ENCODE measurements at regions not wholly inside any gene's neighbourhood (a gene's known extent, or its start where the extent isn't known, plus 50 kb on each side); places are given as distances from the start of the nearest gene placed in this dataset.

DNA sequence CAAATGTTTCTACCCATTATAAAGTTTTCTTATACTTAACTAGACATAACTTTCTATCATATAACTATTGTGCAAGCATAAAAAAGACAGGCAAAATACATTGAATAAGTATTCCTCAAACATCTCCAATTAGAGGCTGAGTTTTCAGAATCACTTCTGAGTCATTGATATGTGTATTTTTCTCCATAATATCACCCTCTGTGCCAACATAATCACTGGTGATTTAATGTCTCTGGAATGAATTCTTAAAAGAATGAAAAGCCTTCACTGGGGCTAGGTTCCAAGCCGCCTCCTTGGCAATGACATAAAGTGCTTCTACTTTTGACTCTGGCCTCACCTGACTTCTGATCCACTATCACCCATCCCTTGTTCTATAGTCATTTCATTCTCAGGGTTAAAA, 197.0 kb upstream of the E2F8 start:
- TF ChIP-seq POLR2AphosphoS5 (IDR thresholded peaks at IDR 0.05; ENCODE audit: low read depth, low read length) (no peak), TAF1 (IDR thresholded peaks at IDR 0.05; ENCODE audit: borderline replicate concordance, insufficient read depth, low read length) (no peak), SIN3A (IDR thresholded peaks at IDR 0.05; ENCODE audit: borderline replicate concordance, insufficient read depth, low read length) (no peak), FOXP2 (optimal IDR thresholded peaks at IDR 0.05; ENCODE audit: borderline replicate concordance, extremely low read depth, extremely low read length, insufficient read depth) (no peak)
- TF ChIP-seq, protein P1, sequence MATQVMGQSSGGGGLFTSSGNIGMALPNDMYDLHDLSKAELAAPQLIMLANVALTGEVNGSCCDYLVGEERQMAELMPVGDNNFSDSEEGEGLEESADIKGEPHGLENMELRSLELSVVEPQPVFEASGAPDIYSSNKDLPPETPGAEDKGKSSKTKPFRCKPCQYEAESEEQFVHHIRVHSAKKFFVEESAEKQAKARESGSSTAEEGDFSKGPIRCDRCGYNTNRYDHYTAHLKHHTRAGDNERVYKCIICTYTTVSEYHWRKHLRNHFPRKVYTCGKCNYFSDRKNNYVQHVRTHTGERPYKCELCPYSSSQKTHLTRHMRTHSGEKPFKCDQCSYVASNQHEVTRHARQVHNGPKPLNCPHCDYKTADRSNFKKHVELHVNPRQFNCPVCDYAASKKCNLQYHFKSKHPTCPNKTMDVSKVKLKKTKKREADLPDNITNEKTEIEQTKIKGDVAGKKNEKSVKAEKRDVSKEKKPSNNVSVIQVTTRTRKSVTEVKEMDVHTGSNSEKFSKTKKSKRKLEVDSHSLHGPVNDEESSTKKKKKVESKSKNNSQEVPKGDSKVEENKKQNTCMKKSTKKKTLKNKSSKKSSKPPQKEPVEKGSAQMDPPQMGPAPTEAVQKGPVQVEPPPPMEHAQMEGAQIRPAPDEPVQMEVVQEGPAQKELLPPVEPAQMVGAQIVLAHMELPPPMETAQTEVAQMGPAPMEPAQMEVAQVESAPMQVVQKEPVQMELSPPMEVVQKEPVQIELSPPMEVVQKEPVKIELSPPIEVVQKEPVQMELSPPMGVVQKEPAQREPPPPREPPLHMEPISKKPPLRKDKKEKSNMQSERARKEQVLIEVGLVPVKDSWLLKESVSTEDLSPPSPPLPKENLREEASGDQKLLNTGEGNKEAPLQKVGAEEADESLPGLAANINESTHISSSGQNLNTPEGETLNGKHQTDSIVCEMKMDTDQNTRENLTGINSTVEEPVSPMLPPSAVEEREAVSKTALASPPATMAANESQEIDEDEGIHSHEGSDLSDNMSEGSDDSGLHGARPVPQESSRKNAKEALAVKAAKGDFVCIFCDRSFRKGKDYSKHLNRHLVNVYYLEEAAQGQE (IDR thresholded peaks at IDR 0.05; ENCODE audit: insufficient read depth in 1 of 2, low read depth in 2 of 2, low read length in 2 of 2), result no peak

Data from PFSK-1 (cell line).